DMS153 treated with DMSO at 0.1 percent for 48 hours (cell line): ENCODE measurements at regions not wholly inside any gene's neighbourhood (a gene's known extent, or its start where the extent isn't known, plus 50 kb on each side); places are given as distances from the start of the nearest gene placed in this dataset.
"Not testable (repeated sequence)": the region's sequence is repeated elsewhere in the genome, so short reads cannot be mapped to it uniquely, and the experiment has no call there.

Source experiments
- DNase-seq: peaks from one replicate; lab custom pipeline; 2025; ENCODE audit not compliant: unreplicated experiment; lab: John Stamatoyannopoulos, UW

DNA sequence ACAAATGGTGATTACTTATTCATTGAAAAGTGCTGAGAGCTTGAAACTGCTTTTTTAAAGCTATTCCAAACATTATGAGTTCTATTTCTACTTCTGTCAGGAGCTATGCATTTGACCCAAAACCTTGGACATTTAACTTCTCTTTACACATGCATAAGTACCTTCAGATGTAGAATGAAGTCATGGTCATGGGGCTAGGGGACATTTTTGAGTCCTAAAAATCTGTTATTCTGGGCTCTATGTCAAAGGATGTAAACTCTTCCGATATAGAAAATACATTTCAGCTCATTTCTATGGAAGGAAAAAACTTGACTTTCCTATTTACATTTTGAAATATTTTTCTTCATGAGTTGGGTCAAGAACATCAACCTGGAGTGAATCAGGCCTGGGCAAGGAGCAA is 179.5 kb upstream of the CXCL12 start:
- DNase-seq = no peak

GRCh38 chr10:44564790-44565189 is 179.9 kb upstream of the CXCL12 start:
- DNase-seq = no peak

GRCh38 chr10:44566786-44567185 is 181.9 kb upstream of the CXCL12 start:
- DNase-seq = no peak

- DNase-seq = no peak
Observed at GRCh38 chr10:44567471-44567870, 182.6 kb upstream of the CXCL12 start.

DNA sequence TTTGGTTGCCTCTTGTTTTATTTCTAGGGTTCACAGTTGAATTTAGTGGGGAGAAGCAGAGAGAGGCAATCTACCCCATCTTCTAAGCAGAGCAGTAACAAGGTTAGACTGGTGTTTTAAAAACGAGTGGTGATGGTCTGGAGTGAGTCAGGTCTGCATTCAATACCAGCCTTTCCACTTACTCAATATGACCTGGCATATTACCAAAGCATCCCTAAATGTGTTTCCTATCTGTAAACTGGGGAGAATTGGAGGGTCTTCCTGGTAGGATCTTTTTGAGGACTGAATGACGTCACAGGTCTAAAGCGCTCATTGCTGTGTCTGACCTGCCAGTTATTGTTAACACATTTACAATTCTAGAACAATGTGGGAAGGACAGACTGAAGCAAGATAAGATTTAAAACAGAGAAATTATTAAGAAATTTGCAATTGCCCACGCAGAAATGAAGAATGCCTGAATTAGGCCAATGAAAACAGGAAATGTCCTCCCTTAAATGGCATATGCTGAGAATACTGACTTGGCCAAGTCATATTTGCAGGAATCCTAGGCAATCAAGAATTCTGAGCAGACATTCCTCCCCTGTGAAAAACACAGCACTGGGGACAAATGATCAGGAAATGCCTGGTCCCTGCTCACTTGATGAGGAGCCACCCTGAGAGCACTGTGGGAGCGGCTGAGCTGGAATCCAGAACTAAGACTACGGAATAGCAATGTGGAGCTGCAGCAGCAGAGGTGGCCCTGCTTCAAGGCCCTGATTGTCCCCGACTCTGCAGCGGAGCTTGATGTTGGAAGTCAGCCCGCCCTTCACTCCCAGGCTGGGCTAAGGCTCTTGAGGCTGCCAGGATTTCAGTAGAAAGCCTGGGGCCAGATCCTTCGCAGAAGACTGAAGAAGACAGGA is 184.5 kb upstream of the CXCL12 start:
- no peak for DNase-seq

- DNase-seq = no peak
Observed at GRCh38 chr10:44571701-44572100, 186.8 kb upstream of the CXCL12 start.

DNA sequence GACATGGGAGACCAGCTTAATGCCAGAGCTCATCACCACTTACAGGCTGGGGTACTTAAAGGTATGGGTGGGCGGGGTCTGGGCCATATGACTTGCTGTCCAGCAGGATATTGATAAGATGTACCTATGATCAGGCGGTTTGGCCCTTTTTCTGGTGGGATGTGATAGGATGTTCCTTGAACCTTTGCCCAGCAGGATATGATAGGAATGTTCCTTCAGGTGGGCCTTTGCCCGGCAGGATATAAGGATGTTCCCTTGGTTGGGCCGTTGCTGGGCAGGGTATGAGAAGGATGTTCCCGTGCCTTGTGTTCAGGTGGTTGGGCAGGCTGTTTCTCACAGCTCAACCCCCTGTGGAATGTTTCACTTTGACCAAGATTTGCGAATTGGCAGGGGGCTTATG is 187.2 kb upstream of the CXCL12 start:
- no peak for DNase-seq

GRCh38 chr10:44573821-44574220 is 188.9 kb upstream of the CXCL12 start:
- DNase-seq = no peak

DNA sequence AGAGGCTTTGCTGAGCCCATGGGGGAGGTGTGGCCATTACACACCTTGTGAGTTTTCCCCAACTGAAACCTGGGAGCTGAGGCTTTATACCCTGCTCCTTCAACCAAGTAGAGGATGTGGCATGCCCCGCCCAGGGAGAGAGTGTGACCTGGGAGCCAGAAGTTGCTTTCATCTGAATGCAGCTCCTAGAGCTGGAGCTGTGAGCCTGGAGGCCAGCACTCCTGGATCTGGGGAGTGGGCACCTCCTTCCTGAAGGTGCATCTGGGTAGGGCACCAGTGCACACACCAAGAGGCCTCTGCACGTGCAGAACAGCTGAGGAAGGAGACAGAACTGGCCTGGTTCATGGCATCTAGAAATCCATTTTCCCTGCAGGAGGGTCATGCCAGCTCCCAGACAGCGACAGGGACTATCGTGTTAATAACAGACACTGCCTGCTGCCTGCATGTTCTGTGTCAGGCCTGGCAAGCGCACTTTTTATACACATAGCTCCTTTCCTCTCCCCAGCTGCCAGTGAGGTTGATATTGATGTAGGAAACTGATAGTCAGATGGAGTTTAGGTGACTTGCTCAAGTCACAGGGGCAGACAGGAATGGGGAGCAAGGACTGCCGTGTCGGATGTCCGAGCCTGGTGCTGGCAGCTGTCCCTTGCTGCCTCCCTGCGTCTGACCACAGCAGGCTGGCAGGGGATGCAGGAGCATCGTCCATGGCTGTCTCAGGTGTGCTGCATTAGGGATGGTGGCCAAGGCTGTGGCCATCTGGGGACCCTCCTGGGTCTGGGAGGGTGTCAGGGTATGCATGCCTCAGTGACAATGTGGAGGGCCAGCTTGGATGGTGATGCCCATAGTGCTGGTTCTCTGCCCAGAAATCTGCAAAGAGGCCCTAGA is 189.9 kb upstream of the CXCL12 start:
- no peak for DNase-seq

DNA sequence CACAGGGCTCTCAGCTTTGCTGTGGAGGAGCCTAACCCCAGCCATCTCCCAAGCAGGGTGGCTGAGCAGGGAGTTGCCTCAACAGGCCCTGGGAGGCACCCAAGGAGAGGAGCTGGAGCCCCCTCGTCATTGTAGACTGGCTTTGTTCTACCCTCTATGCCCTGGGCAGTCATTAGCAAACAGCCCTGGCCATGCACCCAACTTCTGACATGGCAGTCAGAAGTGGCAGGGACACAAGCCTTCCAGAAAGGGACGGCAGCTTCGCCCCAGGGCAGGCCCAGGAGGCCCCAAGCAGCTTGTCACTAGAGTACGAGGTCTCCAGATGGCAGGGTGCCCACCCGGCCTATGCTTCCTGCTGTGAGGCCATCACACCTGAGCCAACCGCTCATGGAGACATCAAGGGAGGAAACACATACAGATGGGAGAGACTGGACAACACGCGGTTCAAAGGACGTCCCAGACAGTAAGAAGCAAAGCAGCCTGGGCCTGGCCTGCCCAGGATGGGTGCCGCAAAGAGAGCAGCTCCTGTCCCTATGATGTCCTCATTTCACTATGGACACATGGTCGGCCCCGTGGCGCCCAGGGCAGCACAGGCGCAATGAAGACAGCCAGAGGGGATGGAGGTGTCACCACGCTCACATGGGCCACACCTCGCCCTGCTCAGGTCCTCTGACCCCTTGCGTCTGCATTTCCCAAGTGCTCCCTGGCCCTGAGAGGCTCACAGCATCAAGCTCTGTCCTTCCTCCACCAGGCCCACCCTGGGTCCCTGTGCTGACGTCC is 190.9 kb upstream of the CXCL12 start:
- DNase-seq = no peak

- no peak for DNase-seq
Observed at GRCh38 chr10:44576702-44577191, 191.8 kb upstream of the CXCL12 start.

GRCh38 chr10:44577533-44577932 is 192.6 kb upstream of the CXCL12 start:
- no peak for DNase-seq

GRCh38 chr10:44578271-44578670 is 193.4 kb upstream of the CXCL12 start:
- no peak for DNase-seq

DNA sequence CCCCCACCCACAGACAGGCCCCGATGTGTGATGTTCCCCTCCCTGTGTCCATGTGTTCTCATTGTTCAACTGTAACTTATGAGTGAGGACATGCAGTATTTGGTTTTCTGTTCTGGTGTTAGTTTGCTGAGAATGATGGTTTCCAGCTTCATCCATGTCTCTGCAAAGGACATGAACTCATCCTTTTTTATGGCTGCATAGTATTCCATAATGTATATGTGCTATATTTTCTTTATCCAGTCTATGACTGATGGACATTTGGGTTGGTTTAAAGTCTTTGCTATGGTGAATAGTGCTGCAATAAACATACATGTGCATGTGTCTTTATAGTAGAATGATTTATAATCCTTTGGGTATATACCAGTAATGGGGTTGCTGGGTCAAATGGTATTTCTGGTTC is 194.1 kb upstream of the CXCL12 start:
- not testable (repeated sequence) for DNase-seq

- no peak for DNase-seq
Observed at GRCh38 chr10:44581996-44582395, 197.1 kb upstream of the CXCL12 start.

DNA sequence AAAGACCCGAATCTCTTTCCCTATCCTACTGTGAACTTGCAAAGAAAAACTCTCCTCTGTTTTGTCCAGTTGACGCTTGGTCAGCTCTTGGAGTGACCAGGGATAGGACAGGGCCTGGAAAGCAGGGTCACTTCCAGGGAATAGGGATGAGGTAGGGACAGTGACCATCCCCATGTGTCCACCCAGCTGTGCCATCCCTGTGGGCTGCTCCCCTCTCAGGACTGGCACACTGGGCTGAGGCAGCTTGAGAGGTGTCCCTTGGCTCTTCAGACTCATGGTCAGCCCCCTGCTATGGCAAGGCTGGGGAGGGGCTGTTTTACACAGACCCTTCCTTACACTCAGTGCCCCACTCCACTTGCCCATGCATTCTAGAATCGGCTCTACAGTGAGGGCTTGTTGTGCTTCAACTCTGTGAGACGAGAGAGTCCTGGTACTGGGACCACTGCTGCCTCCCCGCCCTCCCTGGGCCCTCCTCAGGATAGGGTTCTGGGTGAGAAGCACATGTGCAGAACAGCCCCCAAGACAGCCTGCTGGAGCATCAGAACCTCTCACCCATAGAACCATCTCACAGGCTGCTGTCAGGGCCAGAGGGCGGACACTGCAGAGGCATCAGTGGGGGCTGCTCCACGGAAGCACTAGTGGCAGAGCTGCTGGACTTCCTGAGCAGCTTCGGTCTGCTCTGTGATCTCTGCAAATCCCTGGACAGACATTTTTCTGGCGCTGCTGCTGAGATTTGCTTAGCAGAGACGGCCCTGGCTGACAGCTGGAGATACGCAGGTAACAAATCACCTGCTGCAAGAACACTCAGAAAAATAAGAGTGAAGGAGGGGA is 202.8 kb upstream of the CXCL12 start:
- no peak for DNase-seq

DNA sequence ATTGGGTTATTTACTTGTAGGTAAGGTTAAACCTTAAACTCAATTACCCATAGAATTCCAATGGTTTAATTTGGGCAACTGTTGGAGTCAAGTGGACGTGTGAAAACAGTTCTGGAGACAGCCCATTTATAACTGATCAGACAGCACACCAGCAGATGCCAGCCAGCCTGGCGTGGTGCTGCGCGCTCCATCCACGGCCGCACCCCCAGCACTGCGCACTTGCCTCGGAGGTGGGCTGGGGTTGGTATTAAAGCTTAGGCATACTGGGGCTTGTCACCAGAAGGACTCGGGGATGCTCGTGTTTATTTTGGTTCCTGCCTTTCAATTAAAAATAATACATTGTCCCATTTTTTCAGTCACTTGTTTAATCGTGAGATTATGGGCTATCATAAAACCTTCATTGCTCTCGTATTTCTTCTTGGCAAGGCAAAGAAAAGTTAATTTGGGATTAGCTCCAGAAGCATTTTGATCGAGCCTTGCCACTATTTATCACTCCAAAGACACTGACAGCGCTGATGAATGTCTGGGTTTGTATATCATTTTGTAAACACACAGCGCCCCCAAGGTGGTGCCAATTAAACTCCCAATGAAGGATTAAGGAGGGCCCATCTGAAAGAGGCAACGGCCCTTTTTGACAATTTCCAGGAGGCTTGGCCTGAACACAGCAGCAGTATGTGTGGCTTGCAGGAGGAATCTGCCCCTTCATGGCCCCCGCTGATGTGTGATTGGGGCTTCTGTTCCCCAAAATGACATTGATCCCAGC is 204.5 kb upstream of the CXCL12 start:
- DNase-seq = no peak

DNA sequence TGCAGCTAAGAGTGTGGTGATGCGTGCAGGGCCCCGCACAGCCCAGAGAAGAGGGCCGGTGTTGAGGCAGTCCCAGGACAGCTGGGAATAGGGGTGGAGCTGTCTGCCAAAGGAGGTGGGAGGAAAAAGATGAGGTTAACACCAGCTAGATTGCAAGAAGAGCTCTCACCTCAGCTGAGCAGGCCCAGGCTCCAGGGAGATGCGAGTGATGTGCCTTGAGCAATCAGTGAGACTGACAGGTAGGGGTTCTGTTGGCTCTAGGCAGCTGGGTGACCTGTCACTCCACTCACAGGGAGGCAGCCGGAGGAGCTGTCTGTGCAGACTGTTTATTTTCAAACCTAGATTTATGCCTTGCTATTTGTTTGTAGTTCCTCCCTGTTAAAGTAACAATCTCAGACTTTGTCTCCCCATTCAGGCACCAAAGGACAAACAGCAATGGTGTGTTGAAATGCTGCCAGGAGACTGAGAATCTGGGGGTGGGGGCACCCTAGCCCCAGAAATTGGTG is 205.1 kb upstream of the CXCL12 start:
- no peak for DNase-seq

GRCh38 chr10:44591911-44592310 is 207.0 kb upstream of the CXCL12 start:
- no peak for DNase-seq
